Lung (tissue), 11 donors: ENCODE measurements at regions not wholly inside any gene's neighbourhood (a gene's known extent, or its start where the extent isn't known, plus 50 kb on each side); places are given as distances from the start of the nearest gene placed in this dataset.

Experiments
- ATAC-seq: fragments of 200-7000 bp; cut with Tn5 transposase; one replicate; pipeline ENCODE4 v1.9.1; 2020; ENCODE audit warnings: moderate number of reproducible peaks; ENCODE audit not compliant: insufficient read depth, low FRiP score
- DNase-seq, 3 donors: peaks; one replicate each; pipeline ENCODE4 v3.0.0-alpha.2; 2013 to 2017
- H3K27ac ChIP-seq, 2 donors: one replicate each; pipeline ENCODE4 v1.5.1; 2013; ENCODE audit warnings: mild to moderate bottlenecking in 2 of 2, moderate library complexity in 2 of 2, control low read depth in 1 of 2, inconsistent platforms in 1 of 2, low read depth in 1 of 2, low read length in 1 of 2
- H3K27me3 ChIP-seq, 3 donors: one replicate each; pipeline ENCODE4 v1.5.1; 2013; ENCODE audit warnings: low read length in 2 of 3; ENCODE audit not compliant: control insufficient read depth in 3 of 3, insufficient read depth in 3 of 3
- H3K36me3 ChIP-seq, 4 donors: one replicate each; pipeline ENCODE4 v1.5.1; 2013; ENCODE audit warnings: low read length in 4 of 4, mild to moderate bottlenecking in 1 of 4, moderate library complexity in 1 of 4; ENCODE audit not compliant: control insufficient read depth in 4 of 4, insufficient read depth in 4 of 4
- H3K4me1 ChIP-seq, 5 donors: one replicate each; pipeline ENCODE4 v1.5.1; 2013; ENCODE audit warnings: low read length in 5 of 5, mild to moderate bottlenecking in 2 of 5, moderate library complexity in 1 of 5; ENCODE audit not compliant: control insufficient read depth in 5 of 5, insufficient read depth in 5 of 5
- H3K4me3 ChIP-seq: one replicate; pipeline ENCODE4 v1.5.1; 2013; ENCODE audit warnings: mild to moderate bottlenecking, control low read depth, moderate library complexity
- H3K9ac ChIP-seq, 2 donors: one replicate each; pipeline ENCODE4 v1.5.1; 2013; ENCODE audit warnings: low read length in 2 of 2, control low read depth in 1 of 2; ENCODE audit not compliant: insufficient read depth in 1 of 2
- H3K9me3 ChIP-seq, 4 donors: one replicate each; pipeline ENCODE4 v1.5.1; 2013; ENCODE audit warnings: low read length in 3 of 4, mild to moderate bottlenecking in 1 of 4, moderate library complexity in 1 of 4; ENCODE audit not compliant: control insufficient read depth in 4 of 4, insufficient read depth in 3 of 4
- WGBS, 2 donors: extraction: QIAGEN DNeasy Blood & Tissue Kit; methylation state at CpG; one replicate each; pipeline ENCODE4 v1.1.7; 2013; 5-methylcytosine and 5-hydroxymethylcytosine counted together
- TF ChIP-seq, protein P1 (sequence below): IDR thresholded peaks from 2 replicates; pipeline ENCODE4 v1.5.1; 2012; ENCODE audit warnings: mild to moderate bottlenecking; ENCODE audit errors: control extremely low read depth, extremely low read depth
- donor health status: control.
- donor health status: control.
- donor health status: Bipolar disorder and iron deficiency.
- donor health status: healthy.
- donor health status: DM: yes; HTN: yes; CAD: no.

DNA sequence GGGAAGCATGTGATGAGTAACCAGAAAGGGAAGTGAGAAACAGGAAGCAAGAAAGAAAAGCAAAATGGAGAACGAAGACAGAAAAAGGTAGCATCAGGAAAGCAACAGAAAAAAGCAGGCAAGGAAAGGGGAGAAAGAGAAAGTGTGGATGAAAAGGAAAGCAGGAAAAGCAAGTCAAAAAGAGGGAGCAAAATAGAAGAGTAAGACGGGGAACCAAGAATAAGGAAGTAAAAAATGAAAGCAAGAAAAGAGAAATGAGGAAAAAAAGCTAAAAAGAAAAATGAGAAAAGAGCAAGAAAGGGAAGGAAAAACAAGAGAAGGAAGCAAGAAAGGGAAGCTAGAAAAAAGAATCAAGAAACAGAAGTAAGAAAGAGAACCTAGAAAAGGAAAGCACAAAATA lies 242.3 kb upstream of the NCKAP5 start:
- H3K4me3 ChIP-seq = no peak overlapping the region
- 82 to 91% methylated on average over 2 of the region's 2 CpGs for WGBS, 2 donors
- no peak for ATAC-seq
- H3K27me3 ChIP-seq = no peaks in the 10 kb centered on the region
- DNase-seq = no peak
- H3K9me3 ChIP-seq = peaks cover 0 to 3% (median 0%) of the 10 kb centered on the region in 4 donors
- TF ChIP-seq, protein P1, sequence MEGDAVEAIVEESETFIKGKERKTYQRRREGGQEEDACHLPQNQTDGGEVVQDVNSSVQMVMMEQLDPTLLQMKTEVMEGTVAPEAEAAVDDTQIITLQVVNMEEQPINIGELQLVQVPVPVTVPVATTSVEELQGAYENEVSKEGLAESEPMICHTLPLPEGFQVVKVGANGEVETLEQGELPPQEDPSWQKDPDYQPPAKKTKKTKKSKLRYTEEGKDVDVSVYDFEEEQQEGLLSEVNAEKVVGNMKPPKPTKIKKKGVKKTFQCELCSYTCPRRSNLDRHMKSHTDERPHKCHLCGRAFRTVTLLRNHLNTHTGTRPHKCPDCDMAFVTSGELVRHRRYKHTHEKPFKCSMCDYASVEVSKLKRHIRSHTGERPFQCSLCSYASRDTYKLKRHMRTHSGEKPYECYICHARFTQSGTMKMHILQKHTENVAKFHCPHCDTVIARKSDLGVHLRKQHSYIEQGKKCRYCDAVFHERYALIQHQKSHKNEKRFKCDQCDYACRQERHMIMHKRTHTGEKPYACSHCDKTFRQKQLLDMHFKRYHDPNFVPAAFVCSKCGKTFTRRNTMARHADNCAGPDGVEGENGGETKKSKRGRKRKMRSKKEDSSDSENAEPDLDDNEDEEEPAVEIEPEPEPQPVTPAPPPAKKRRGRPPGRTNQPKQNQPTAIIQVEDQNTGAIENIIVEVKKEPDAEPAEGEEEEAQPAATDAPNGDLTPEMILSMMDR = no peak
- H3K27ac ChIP-seq = no peak overlapping the region
- H3K36me3 ChIP-seq = no peaks in the 10 kb centered on the region
- H3K4me1 ChIP-seq = no peaks in the 10 kb centered on the region
- H3K9ac ChIP-seq = no peak overlapping the region

DNA sequence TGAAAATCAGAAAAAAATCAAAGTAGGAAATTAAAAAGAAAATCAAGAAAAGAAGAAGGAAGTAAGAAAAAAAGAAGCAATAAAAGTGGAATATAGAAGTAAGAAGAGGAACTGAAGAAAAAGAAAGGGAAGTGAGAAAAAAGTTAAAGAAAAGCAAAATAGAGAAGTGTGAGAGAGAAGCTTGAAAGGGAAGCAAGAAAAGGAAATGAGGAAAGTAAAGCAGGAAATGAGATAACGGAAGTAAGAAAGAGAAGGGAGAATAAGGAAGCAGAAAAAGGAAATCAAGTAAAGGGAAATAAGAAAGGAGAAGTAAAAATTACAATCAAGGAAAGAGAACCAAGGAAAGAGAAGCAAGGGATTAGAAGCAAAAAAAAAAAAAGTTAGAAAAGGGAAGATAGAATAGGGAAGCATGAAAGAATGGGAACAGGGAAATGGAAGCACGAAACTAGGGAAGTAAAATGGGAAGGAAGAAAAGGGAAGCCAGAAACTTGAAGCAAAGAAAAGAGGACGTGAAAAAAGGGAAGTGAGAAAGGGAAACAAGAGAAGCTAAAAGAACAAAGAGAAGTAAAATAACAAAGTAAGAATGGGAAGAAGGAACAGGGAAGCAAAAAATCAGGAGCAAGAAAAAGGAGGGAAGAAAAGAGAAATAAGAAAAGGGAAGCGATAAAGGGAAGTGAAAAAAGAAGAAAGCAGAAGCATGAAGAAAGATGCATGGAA lies 243.3 kb upstream of the NCKAP5 start:
- H3K4me1 ChIP-seq = no peaks in the 10 kb centered on the region
- H3K27ac ChIP-seq = no peak overlapping the region
- no peak overlapping the region for H3K4me3 ChIP-seq
- 38 to 58% methylated on average over 4 of the region's 4 CpGs for WGBS, 2 donors
- no peaks in the 10 kb centered on the region for H3K36me3 ChIP-seq
- TF ChIP-seq, protein P1 = no peak
- ATAC-seq (no peak), DNase-seq (no peak)
- no peaks in the 10 kb centered on the region for H3K27me3 ChIP-seq
- peaks cover 0 to 3% (median 0%) of the 10 kb centered on the region in 4 donors for H3K9me3 ChIP-seq
- H3K9ac ChIP-seq = no peak overlapping the region

DNA sequence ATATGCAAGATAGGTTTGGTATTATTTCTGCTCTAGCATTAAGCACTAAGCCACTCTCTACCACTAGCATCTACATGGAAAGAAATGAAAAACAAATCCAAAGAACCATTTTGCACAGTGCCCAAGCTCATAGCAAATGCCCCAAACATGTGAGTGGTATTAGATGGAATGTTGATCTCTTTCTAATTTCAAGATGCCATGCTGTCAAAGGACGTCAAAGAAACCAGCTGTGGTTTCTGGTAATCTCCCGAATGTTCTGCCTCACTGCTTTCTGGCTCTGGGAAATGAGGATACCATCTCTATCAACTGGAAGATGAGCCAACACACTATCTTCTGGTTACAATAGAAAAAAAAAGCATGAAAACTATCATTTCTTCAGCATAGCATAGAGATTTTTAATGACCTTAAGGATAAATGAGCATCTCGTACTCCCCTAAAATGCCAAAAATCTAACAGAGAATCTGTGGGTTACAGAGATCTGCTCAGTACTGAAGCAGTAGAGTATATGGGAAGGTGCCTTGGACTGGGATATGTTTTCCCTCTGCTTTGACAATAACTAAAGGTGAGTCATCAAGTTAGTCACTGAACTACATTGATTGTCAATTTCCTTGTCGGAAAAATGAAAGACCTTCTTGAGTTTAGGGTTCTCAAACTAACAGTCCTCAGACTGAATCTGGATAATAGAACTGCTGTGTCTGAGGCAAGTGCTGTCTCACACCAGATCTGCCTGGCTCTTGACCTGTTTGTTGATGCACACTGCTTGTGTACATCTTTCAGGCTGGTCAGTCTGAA lies 244.8 kb upstream of the NCKAP5 start:
- 89 to 92% methylated on average over 4 of the region's 4 CpGs for WGBS, 2 donors
- no peak for DNase-seq
- no peaks in the 10 kb centered on the region for H3K27me3 ChIP-seq
- TF ChIP-seq, protein P1 = no peak
- no peak for ATAC-seq
- H3K4me3 ChIP-seq = no peak overlapping the region
- H3K36me3 ChIP-seq = no peaks in the 10 kb centered on the region
- H3K4me1 ChIP-seq = peaks cover 0 to under 1% (median 0%) of the 10 kb centered on the region in 5 donors
- no peak overlapping the region for H3K9ac ChIP-seq
- no peak overlapping the region for H3K27ac ChIP-seq
- H3K9me3 ChIP-seq = no peaks in the 10 kb centered on the region
